ENCODE measurements at regions not wholly inside any gene's neighbourhood (a gene's known extent, or its start where the extent isn't known, plus 50 kb on each side); places are given as distances from the start of the nearest gene placed in this dataset.

- Histone ChIP-seq H3K4me1 (no peaks in the 10 kb centered on the region), H3K36me3 (no peaks in the 10 kb centered on the region), H3K9me3 (no peaks in the 10 kb centered on the region), H3K4me3 (no peak overlapping the region), H3K27me3 (no peaks in the 10 kb centered on the region), H3K27ac (no peak overlapping the region)
- TF ChIP-seq CTCF (IDR thresholded peaks at IDR 0.05 in 4 of 5, conservative IDR thresholded peaks at IDR 0.05 in 1 of 5), result no peak
- no peak for TF ChIP-seq POLR2A (IDR thresholded peaks at IDR 0.05)
- DNase-seq (no peak), ATAC-seq (no peak)
- in situ Hi-C loops (cut with MboI; ENCODE audit: low sequenced_read_pairs in 4 of 4) (no loop called here), intact Hi-C loops (cut with DNase I; ENCODE audit: low total_unique reads) (no loop called here)
Measured at GRCh38 chr12:115541891-115542421, 735.5 kb downstream of the MED13L start.

- H3K4me1 ChIP-seq, result no peaks in the 10 kb centered on the region
- no peaks in the 10 kb centered on the region for H3K9me3 ChIP-seq
- ATAC-seq (no peak), DNase-seq (no peak)
- intact Hi-C loops (cut with DNase I; ENCODE audit: low total_unique reads), result no loop called here
- H3K36me3 ChIP-seq, result no peaks in the 10 kb centered on the region
- H3K4me3 ChIP-seq, result no peak overlapping the region
- in situ Hi-C loops (cut with MboI; ENCODE audit: low sequenced_read_pairs in 4 of 4), result no loop called here
- H3K27me3 ChIP-seq, result no peaks in the 10 kb centered on the region
- TF ChIP-seq CTCF (IDR thresholded peaks at IDR 0.05 in 4 of 5, conservative IDR thresholded peaks at IDR 0.05 in 1 of 5), result no peak
- TF ChIP-seq POLR2A (IDR thresholded peaks at IDR 0.05), result no peak
- H3K27ac ChIP-seq, result no peak overlapping the region
Measured at GRCh38 chr12:115528466-115528865, 749.0 kb downstream of the MED13L start.

- Histone ChIP-seq H3K9me3 (no peaks in the 10 kb centered on the region), H3K4me3 (no peak overlapping the region), H3K27me3 (peaks cover 0 to 3% (median 0%) of the 10 kb centered on the region in 3 donors), H3K4me1 (no peaks in the 10 kb centered on the region), H3K27ac (no peak overlapping the region), H3K36me3 (no peaks in the 10 kb centered on the region)
- ATAC-seq (no peak), DNase-seq (no peak)
- in situ Hi-C loops (cut with MboI; ENCODE audit: low sequenced_read_pairs in 4 of 4) (no loop called here), intact Hi-C loops (cut with DNase I; ENCODE audit: low total_unique reads) (no loop called here)
- TF ChIP-seq POLR2A (IDR thresholded peaks at IDR 0.05), result no peak
- no peak for TF ChIP-seq CTCF (IDR thresholded peaks at IDR 0.05 in 4 of 5, conservative IDR thresholded peaks at IDR 0.05 in 1 of 5)
Measured at GRCh38 chr12:115521771-115522409, 755.6 kb downstream of the MED13L start.

- intact Hi-C loops (cut with DNase I; ENCODE audit: low total_unique reads) (no loop called here), in situ Hi-C loops (cut with MboI; ENCODE audit: low sequenced_read_pairs in 4 of 4) (no loop called here)
- H3K27me3 ChIP-seq, result peaks cover 0 to 3% (median 0%) of the 10 kb centered on the region in 3 donors
- no peaks in the 10 kb centered on the region for H3K4me1 ChIP-seq
- no peaks in the 10 kb centered on the region for H3K9me3 ChIP-seq
- no peak for DNase-seq
- no peaks in the 10 kb centered on the region for H3K36me3 ChIP-seq
- no peak for ATAC-seq
- H3K27ac ChIP-seq, result no peak overlapping the region
- no peak overlapping the region for H3K4me3 ChIP-seq
- TF ChIP-seq POLR2A (IDR thresholded peaks at IDR 0.05) (no peak), CTCF (IDR thresholded peaks at IDR 0.05 in 4 of 5, conservative IDR thresholded peaks at IDR 0.05 in 1 of 5) (no peak)
Measured at GRCh38 chr12:115519887-115520286, 757.6 kb downstream of the MED13L start.

GRCh38 chr12:115519359-115519758 lies 758.1 kb downstream of the MED13L start:
- no peaks in the 10 kb centered on the region for H3K9me3 ChIP-seq
- H3K27me3 ChIP-seq, result peaks cover 0 to 3% (median 0%) of the 10 kb centered on the region in 3 donors
- H3K27ac ChIP-seq, result no peak overlapping the region
- DNase-seq (no peak), ATAC-seq (no peak)
- TF ChIP-seq CTCF (IDR thresholded peaks at IDR 0.05 in 4 of 5, conservative IDR thresholded peaks at IDR 0.05 in 1 of 5), result no peak
- no peak for TF ChIP-seq POLR2A (IDR thresholded peaks at IDR 0.05)
- intact Hi-C loops (cut with DNase I; ENCODE audit: low total_unique reads) (no loop called here), in situ Hi-C loops (cut with MboI; ENCODE audit: low sequenced_read_pairs in 4 of 4) (no loop called here)
- H3K4me1 ChIP-seq, result no peaks in the 10 kb centered on the region
- no peaks in the 10 kb centered on the region for H3K36me3 ChIP-seq
- no peak overlapping the region for H3K4me3 ChIP-seq

All from gastrocnemius medialis (tissue), 4 donors.